Activated CD8-positive, alpha-beta T cell treated with anti-CD3 and anti-CD28 coated beads, Interleukin-2, amount 10 ng/mL, durations not matched to agents 7 days and 5 days (primary cell): ENCODE measurements at regions not wholly inside any gene's neighbourhood (a gene's known extent, or its start where the extent isn't known, plus 50 kb on each side); places are given as distances from the start of the nearest gene placed in this dataset.
"Not testable (repeated sequence)": the region's sequence is repeated elsewhere in the genome, so short reads cannot be mapped to it uniquely, and the experiment has no call there.

Source experiments
- ATAC-seq: fragments of 150-1000 bp; cut with Tn5 transposase; one replicate; pipeline ENCODE4 v1.10.0; 2021; ENCODE audit warnings: moderate library complexity
- CTCF ChIA-PET: fragments of 350-600 bp; sonication (Branson Sonifier 250); formaldehyde crosslinking; loops from one replicate; lab custom pipeline; 2021; ENCODE audit warnings: antibody characterized with exemption; lab: Charles Lee
- POLR2A ChIA-PET: fragments of 350-600 bp; sonication (Branson Sonifier 250); formaldehyde crosslinking; loops from one replicate; lab custom pipeline; 2021; ENCODE audit warnings: antibody characterized with exemption; lab: Charles Lee
- DNase-seq: peaks from one replicate; pipeline ENCODE4 v3.0.0-alpha.2; 2020
- H3K27ac Mint-ChIP-seq: one replicate; pipeline ENCODE4 v1.8.0; 2021; ENCODE audit warnings: mild to moderate bottlenecking, mixed read lengths
- H3K27me3 Mint-ChIP-seq: one replicate; pipeline ENCODE4 v1.8.0; 2021; ENCODE audit warnings: low read depth, mixed read lengths
- H3K36me3 Mint-ChIP-seq: one replicate; pipeline ENCODE4 v1.8.0; 2021; ENCODE audit warnings: low read depth, mixed read lengths
- H3K4me1 Mint-ChIP-seq: one replicate; pipeline ENCODE4 v1.8.0; 2021; ENCODE audit warnings: low read depth, mixed read lengths
- H3K4me3 Mint-ChIP-seq: one replicate; pipeline ENCODE4 v1.8.0; 2021; ENCODE audit warnings: mild to moderate bottlenecking, mixed read lengths
- H3K9me3 Mint-ChIP-seq: one replicate; pipeline ENCODE4 v1.8.0; 2022; ENCODE audit warnings: mixed read lengths; ENCODE audit not compliant: insufficient read depth

GRCh38 chr1:176396604-176397395 is 66.2 kb upstream of the PAPPA2 start:
- H3K27ac Mint-ChIP-seq, CTCF ChIA-PET, DNase-seq: not testable (repeated sequence)

GRCh38 chr1:176391621-176392020 is 71.4 kb upstream of the PAPPA2 start:
- CTCF ChIA-PET = no interaction called here

More at GRCh38 chr1:176396604-176397395, 66.2 kb upstream of the PAPPA2 start:
- H3K27me3 Mint-ChIP-seq, ATAC-seq, POLR2A ChIA-PET, H3K36me3 Mint-ChIP-seq, H3K4me3 Mint-ChIP-seq, H3K4me1 Mint-ChIP-seq, H3K9me3 Mint-ChIP-seq: not testable (repeated sequence)

GRCh38 chr1:176384841-176385240 is 78.1 kb upstream of the PAPPA2 start:
- Mint-ChIP-seq H3K9me3 (no peaks in the 10 kb centered on the region), H3K4me3 (no peak overlapping the region), H3K36me3 (no peaks in the 10 kb centered on the region), H3K27ac (no peak overlapping the region), H3K27me3 (no peaks in the 10 kb centered on the region), H3K4me1 (no peaks in the 10 kb centered on the region)
- ChIA-PET POLR2A (no interaction called here), CTCF (no interaction called here)
- DNase-seq = no peak
- no peak for ATAC-seq

More at GRCh38 chr1:176391621-176392020, 71.4 kb upstream of the PAPPA2 start:
- H3K27me3 Mint-ChIP-seq = no peaks in the 10 kb centered on the region
- H3K36me3 Mint-ChIP-seq = no peaks in the 10 kb centered on the region
- H3K4me1 Mint-ChIP-seq = no peaks in the 10 kb centered on the region
- H3K27ac Mint-ChIP-seq = no peak overlapping the region
- H3K9me3 Mint-ChIP-seq = no peaks in the 10 kb centered on the region
- DNase-seq (no peak), ATAC-seq (no peak)
- POLR2A ChIA-PET = no interaction called here
- H3K4me3 Mint-ChIP-seq = no peak overlapping the region

- Mint-ChIP-seq H3K27me3 (no peaks in the 10 kb centered on the region), H3K27ac (no peak overlapping the region), H3K36me3 (no peaks in the 10 kb centered on the region), H3K4me3 (no peak overlapping the region), H3K9me3 (no peaks in the 10 kb centered on the region), H3K4me1 (no peaks in the 10 kb centered on the region)
- CTCF ChIA-PET = no interaction called here
- ATAC-seq = no peak
- POLR2A ChIA-PET = no interaction called here
- DNase-seq = no peak
These were observed 80.8 kb upstream of the PAPPA2 start for GRCh38 chr1:176382163-176382562.

GRCh38 chr1:176379626-176380339 is 83.2 kb upstream of the PAPPA2 start:
- H3K36me3 Mint-ChIP-seq = no peaks in the 10 kb centered on the region
- POLR2A ChIA-PET = no interaction called here
- CTCF ChIA-PET = no interaction called here

GRCh38 chr1:176374967-176375569 is 87.9 kb upstream of the PAPPA2 start:
- no peaks in the 10 kb centered on the region for H3K9me3 Mint-ChIP-seq
- no peaks in the 10 kb centered on the region for H3K4me1 Mint-ChIP-seq
- no peaks in the 10 kb centered on the region for H3K36me3 Mint-ChIP-seq
- no peak overlapping the region for H3K27ac Mint-ChIP-seq
- POLR2A ChIA-PET = no interaction called here
- DNase-seq = peak; percentile 72
- H3K4me3 Mint-ChIP-seq = no peak overlapping the region
- CTCF ChIA-PET = interaction anchor here (0.7 to 1.5 kb wide), 3 partner anchors 150 to 468 kb away, joined by 3 read pairs; no protein-coding TSS in a partner anchor
- peak; percentile 78 for ATAC-seq
- H3K27me3 Mint-ChIP-seq = no peaks in the 10 kb centered on the region

More at GRCh38 chr1:176379626-176380339, 83.2 kb upstream of the PAPPA2 start:
- no peaks in the 10 kb centered on the region for H3K4me1 Mint-ChIP-seq
- no peak for DNase-seq
- H3K9me3 Mint-ChIP-seq = no peaks in the 10 kb centered on the region
- ATAC-seq = no peak
- no peaks in the 10 kb centered on the region for H3K27me3 Mint-ChIP-seq
- no peak overlapping the region for H3K4me3 Mint-ChIP-seq
- no peak overlapping the region for H3K27ac Mint-ChIP-seq

GRCh38 chr1:176364236-176364905 is 98.6 kb upstream of the PAPPA2 start:
- CTCF ChIA-PET = no interaction called here

GRCh38 chr1:176349135-176349715 is 113.8 kb upstream of the PAPPA2 start:
- H3K27ac Mint-ChIP-seq, H3K4me1 Mint-ChIP-seq, CTCF ChIA-PET, ATAC-seq, H3K9me3 Mint-ChIP-seq, DNase-seq, POLR2A ChIA-PET, H3K4me3 Mint-ChIP-seq, H3K27me3 Mint-ChIP-seq, H3K36me3 Mint-ChIP-seq: not testable (repeated sequence)

More at GRCh38 chr1:176364236-176364905, 98.6 kb upstream of the PAPPA2 start:
- no peak for DNase-seq
- Mint-ChIP-seq H3K36me3 (no peaks in the 10 kb centered on the region), H3K27ac (no peak overlapping the region), H3K4me1 (no peaks in the 10 kb centered on the region), H3K9me3 (no peaks in the 10 kb centered on the region), H3K27me3 (no peaks in the 10 kb centered on the region), H3K4me3 (no peak overlapping the region)
- ATAC-seq = no peak
- POLR2A ChIA-PET = no interaction called here

- Mint-ChIP-seq H3K4me1 (no peaks in the 10 kb centered on the region), H3K27me3 (no peaks in the 10 kb centered on the region), H3K36me3 (no peaks in the 10 kb centered on the region), H3K9me3 (no peaks in the 10 kb centered on the region), H3K4me3 (no peak overlapping the region), H3K27ac (no peak overlapping the region)
- ATAC-seq (no peak), DNase-seq (no peak)
- ChIA-PET CTCF (no interaction called here), POLR2A (no interaction called here)
These were observed 121.3 kb upstream of the PAPPA2 start for GRCh38 chr1:176341656-176342055.

- ATAC-seq (no peak), DNase-seq (no peak)
- ChIA-PET CTCF (no interaction called here), POLR2A (no interaction called here)
- H3K27me3 Mint-ChIP-seq = no peaks in the 10 kb centered on the region
- no peak overlapping the region for H3K4me3 Mint-ChIP-seq
- H3K27ac Mint-ChIP-seq = no peak overlapping the region
- no peaks in the 10 kb centered on the region for H3K4me1 Mint-ChIP-seq
- H3K9me3 Mint-ChIP-seq = no peaks in the 10 kb centered on the region
- H3K36me3 Mint-ChIP-seq = no peaks in the 10 kb centered on the region
These were observed 124.1 kb upstream of the PAPPA2 start for GRCh38 chr1:176338877-176339276.

GRCh38 chr1:176330782-176331181 is 123.7 kb upstream of the COP1 start:
- POLR2A ChIA-PET = no interaction called here
- CTCF ChIA-PET = no interaction called here
- H3K4me1 Mint-ChIP-seq = no peaks in the 10 kb centered on the region
- H3K4me3 Mint-ChIP-seq = no peak overlapping the region
- no peak overlapping the region for H3K27ac Mint-ChIP-seq
- DNase-seq (no peak), ATAC-seq (no peak)
- H3K36me3 Mint-ChIP-seq = no peaks in the 10 kb centered on the region
- no peaks in the 10 kb centered on the region for H3K27me3 Mint-ChIP-seq
- no peaks in the 10 kb centered on the region for H3K9me3 Mint-ChIP-seq
